ENCODE measurements at regions not wholly inside any gene's neighbourhood (a gene's known extent, or its start where the extent isn't known, plus 50 kb on each side); places are given as distances from the start of the nearest gene placed in this dataset.

GRCh38 chr3:66744986-66745385 lies 244.2 kb upstream of the LRIG1 start:
- no peak for DNase-seq (ENCODE audit: low read depth, low spot score)

GRCh38 chr3:66747261-66747660 lies 246.4 kb upstream of the LRIG1 start:
- no peak for DNase-seq (ENCODE audit: low read depth, low spot score)

- no peak for DNase-seq (ENCODE audit: low read depth, low spot score)
These were observed 246.9 kb upstream of the LRIG1 start for GRCh38 chr3:66747696-66748095.

- DNase-seq (ENCODE audit: low read depth, low spot score), result no peak
These were observed 247.5 kb upstream of the LRIG1 start for GRCh38 chr3:66748175-66748876.

GRCh38 chr3:66751842-66752241 lies 246.3 kb upstream of the KBTBD8 start:
- DNase-seq (ENCODE audit: low read depth, low spot score), result no peak

- no peak for DNase-seq (ENCODE audit: low read depth, low spot score)
These were observed 244.4 kb upstream of the KBTBD8 start for GRCh38 chr3:66753670-66754069.

- DNase-seq (ENCODE audit: low read depth, low spot score), result no peak
These were observed 243.5 kb upstream of the KBTBD8 start for GRCh38 chr3:66754613-66755012.

- no peak for DNase-seq (ENCODE audit: low read depth, low spot score)
These were observed 242.2 kb upstream of the KBTBD8 start for GRCh38 chr3:66755924-66756323.

- no peak for DNase-seq (ENCODE audit: low read depth, low spot score)
These were observed 241.6 kb upstream of the KBTBD8 start for GRCh38 chr3:66756468-66757036.

- no peak for DNase-seq (ENCODE audit: low read depth, low spot score)
These were observed 236.9 kb upstream of the KBTBD8 start for GRCh38 chr3:66761093-66761780.

GRCh38 chr3:66762916-66763693 lies 235.0 kb upstream of the KBTBD8 start:
- no peak for DNase-seq (ENCODE audit: low read depth, low spot score)

- DNase-seq (ENCODE audit: low read depth, low spot score), result no peak
These were observed 220.0 kb upstream of the KBTBD8 start for GRCh38 chr3:66778107-66778506.

GRCh38 chr3:66778777-66779176 lies 219.3 kb upstream of the KBTBD8 start:
- DNase-seq (ENCODE audit: low read depth, low spot score), result no peak

- DNase-seq (ENCODE audit: low read depth, low spot score), result no peak
These were observed 212.8 kb upstream of the KBTBD8 start for GRCh38 chr3:66785191-66785909.

GRCh38 chr3:66789580-66790237 lies 208.4 kb upstream of the KBTBD8 start:
- DNase-seq (ENCODE audit: low read depth, low spot score), result no peak

- DNase-seq (ENCODE audit: low read depth, low spot score), result no peak
These were observed 206.0 kb upstream of the KBTBD8 start for GRCh38 chr3:66792086-66792485.

- DNase-seq (ENCODE audit: low read depth, low spot score), result peak; percentile 71
These were observed 202.7 kb upstream of the KBTBD8 start for GRCh38 chr3:66795365-66795764.

GRCh38 chr3:66796343-66796742 lies 201.8 kb upstream of the KBTBD8 start:
- DNase-seq (ENCODE audit: low read depth, low spot score), result no peak

- DNase-seq (ENCODE audit: low read depth, low spot score), result no peak
These were observed 200.1 kb upstream of the KBTBD8 start for GRCh38 chr3:66797889-66798560.

- DNase-seq (ENCODE audit: low read depth, low spot score), result no peak
These were observed 197.1 kb upstream of the KBTBD8 start for GRCh38 chr3:66800941-66801545.

Data from smooth muscle cell of the brain vasculature (primary cell).